ENCODE measurements at regions not wholly inside any gene's neighbourhood (a gene's known extent, or its start where the extent isn't known, plus 50 kb on each side); places are given as distances from the start of the nearest gene placed in this dataset.
"Not testable (repeated sequence)": the region's sequence is repeated elsewhere in the genome, so short reads cannot be mapped to it uniquely, and the experiment has no call there.

- DNase-seq (ENCODE audit: low spot score), result no peak
These were observed 341.5 kb upstream of the TMEFF2 start for GRCh38 chr2:192535956-192536921.

DNA sequence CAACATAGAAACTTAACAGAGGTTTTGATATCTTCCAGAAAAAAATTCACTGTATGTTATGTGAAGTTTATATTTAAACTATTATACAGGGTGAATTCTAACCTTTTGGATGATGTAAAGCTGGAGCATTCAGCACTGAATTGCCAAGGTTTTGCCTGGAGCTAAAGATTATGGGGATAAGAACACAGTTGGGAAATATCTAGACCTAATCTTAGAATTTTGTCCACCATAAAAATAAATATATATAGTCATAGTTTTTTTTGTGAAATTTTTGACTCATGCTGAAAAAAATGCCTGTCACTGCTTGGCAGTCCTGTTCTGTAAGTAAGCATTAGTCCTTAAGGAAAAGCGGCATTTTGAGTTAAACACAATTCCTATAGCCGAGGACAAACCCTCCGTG lies 339.3 kb upstream of the TMEFF2 start:
- no peak for DNase-seq (ENCODE audit: low spot score)

GRCh38 chr2:192524642-192525251 lies 330.0 kb upstream of the TMEFF2 start:
- DNase-seq (ENCODE audit: low spot score), result not testable (repeated sequence)

DNA sequence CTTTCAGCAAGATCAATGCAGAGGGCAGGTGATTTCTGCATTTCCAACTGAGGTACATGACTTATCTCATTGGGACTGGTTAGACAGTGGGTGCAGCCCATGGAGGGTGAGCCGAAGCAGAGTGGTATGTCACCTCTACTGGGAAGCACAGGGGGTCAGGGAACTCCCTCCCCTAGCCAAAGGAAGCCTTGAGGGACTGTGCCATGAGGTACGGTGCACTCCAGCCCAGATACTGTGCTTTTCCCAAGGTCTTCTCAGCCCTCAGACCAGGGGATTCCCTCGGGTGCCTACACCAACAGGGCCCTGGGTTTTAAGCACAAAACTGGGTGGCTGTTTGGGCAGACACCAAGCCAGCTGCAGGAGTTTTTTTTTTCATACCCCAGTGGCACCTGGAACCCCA lies 329.5 kb upstream of the TMEFF2 start:
- DNase-seq (ENCODE audit: low spot score), result not testable (repeated sequence)

DNA sequence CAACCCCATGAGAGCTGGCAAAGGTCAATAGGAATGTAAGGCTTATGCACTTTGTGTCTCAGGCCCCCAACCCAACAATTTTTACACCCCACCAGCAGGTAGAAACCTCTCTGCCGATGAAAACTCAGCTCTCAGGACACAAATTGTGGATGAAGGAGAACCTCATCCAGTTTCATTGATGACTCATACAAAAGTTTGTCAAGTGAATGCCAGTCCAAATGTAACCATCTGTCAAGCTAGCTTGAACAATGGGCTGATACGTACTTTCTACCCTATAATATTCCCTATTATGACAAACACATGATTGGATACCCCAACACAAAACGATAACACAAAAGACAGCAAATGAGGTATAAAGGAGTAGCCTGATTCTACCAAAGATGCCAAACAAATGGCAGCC lies 321.2 kb upstream of the TMEFF2 start:
- DNase-seq (ENCODE audit: low spot score), result no peak

- DNase-seq (ENCODE audit: low spot score), result no peak
These were observed 318.8 kb upstream of the TMEFF2 start for GRCh38 chr2:192513575-192513974.

DNA sequence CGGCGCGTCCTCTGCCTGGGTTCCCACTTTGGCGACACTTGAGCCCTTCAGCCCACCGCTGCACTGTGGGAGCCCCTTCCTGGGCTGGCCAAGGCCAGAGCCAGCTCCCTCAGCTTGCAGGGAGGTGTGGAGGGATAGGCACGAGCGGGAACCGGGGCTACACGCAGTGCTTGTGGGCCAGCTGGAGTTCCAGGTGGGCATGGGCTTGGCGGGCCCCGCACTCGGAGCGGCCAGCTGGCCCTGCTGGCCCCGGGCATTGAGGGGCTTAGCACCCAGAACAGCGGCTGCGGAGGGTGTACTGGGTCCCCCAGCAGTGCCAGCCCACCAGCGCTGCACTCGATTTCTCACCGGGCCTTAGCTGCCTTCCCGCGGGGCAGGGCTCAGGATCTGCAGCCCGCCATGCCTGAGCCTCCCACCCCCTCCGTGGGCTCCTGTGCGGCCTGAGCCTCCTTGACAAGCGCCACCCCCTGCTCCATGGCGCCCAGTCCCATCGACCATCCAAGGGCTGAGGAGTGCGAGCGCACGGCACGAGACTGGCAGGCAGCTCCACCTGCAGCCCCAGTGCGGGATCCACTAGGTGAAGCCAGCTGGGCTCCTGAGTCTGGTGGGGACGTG lies 313.2 kb upstream of the TMEFF2 start:
- DNase-seq (ENCODE audit: low spot score), result not testable (repeated sequence)

DNA sequence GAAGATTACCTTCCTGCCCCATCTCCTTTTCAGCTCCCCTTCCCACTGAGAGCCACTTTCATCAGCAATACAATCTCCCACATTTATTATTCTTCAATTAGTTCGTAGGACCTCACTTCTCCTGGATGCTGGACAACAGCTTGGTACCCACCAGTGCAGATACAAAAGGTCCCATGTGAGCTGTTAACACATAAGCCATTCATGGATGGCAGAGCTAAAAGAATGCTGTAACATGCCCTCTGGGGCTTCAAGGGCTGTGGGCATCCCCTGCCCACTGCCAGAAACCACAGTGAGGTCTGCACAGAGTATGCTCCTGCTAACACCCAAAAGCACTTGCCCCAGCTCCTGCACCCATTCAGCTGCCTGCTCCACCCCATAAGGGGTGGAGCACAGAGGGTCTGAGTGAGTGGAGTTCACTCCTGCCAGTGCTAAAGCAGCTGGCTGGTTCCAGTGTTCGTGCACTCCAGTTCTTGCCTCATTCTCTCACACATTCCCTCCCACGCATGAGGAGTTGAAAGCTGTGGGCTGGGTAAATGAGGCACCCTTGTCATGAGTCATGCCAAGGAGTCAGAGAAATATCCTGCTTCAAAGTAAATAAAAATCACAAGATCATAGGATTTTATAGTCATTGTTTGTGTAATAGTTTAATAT lies 305.9 kb upstream of the TMEFF2 start:
- no peak for DNase-seq (ENCODE audit: low spot score)

- no peak for DNase-seq (ENCODE audit: low spot score)
These were observed 304.7 kb upstream of the TMEFF2 start for GRCh38 chr2:192499476-192499875.

GRCh38 chr2:192498747-192499146 lies 304.0 kb upstream of the TMEFF2 start:
- DNase-seq (ENCODE audit: low spot score), result no peak

DNA sequence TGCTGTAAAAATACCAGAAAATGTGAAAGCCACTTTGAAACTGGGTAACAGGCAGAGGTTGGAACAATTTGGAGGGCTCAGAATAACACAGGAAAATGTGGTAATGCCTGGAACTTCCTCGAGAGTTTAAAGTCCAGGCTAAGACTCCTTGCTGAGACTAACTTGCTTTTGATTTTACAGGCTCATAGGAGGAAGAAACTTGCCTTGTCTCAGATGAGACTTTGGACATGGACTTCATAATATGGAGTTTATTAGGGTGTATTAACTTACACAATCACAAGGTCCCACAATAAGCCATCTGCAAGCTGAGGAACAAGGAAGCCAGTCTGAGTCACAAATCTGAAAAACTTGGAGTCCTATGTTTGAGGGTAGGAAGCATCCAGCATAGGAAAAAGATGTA lies 293.4 kb upstream of the TMEFF2 start:
- DNase-seq (ENCODE audit: low spot score), result not testable (repeated sequence)

- DNase-seq (ENCODE audit: low spot score), result no peak
These were observed 292.9 kb upstream of the TMEFF2 start for GRCh38 chr2:192487636-192488035.

DNA sequence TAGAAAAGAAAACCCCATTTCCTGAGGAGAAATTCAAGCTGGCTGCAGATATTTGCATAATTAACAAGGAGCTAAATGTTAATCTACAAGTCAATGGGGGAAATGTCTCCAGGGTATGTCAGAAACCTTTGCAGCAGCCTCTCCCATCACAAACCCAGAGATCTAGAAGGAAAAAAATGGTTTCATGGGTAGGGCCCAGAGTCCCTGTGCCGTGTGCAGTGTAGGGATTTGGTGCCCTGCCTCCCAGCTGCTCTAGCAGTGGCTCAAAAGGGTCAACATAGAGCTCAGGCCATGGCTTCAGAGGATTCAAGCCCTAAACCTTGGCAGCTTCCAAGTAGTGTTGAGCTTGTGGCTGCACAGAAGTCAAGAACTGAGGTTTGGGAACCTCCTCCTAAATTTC lies 290.2 kb upstream of the TMEFF2 start:
- no peak for DNase-seq (ENCODE audit: low spot score)

GRCh38 chr2:192480984-192481383 lies 286.3 kb upstream of the TMEFF2 start:
- no peak for DNase-seq (ENCODE audit: low spot score)

DNA sequence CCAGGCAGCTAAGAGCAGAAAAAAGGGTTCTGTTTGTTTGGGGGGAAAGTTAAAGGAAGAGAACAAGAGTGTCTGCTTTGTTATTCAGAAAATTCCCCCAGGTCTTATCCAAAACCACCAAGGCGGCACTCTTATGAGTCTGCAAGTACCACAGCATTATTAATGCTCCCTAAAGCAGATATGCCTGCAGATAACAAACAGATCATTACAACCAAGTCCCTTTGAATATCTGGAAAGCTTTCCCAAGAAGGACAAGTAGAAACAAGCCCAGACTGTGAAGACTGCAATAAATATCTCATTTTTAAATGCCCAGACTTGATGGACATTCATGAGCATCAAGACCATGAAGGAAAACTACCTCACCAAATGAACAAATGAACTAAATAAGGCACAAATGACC lies 278.6 kb upstream of the TMEFF2 start:
- DNase-seq (ENCODE audit: low spot score), result no peak

GRCh38 chr2:192471982-192472381 lies 277.2 kb upstream of the TMEFF2 start:
- DNase-seq (ENCODE audit: low spot score), result no peak

- DNase-seq (ENCODE audit: low spot score), result no peak
These were observed 274.9 kb upstream of the TMEFF2 start for GRCh38 chr2:192469612-192470011.

- no peak for DNase-seq (ENCODE audit: low spot score)
These were observed 273.4 kb upstream of the TMEFF2 start for GRCh38 chr2:192467953-192468660.

DNA sequence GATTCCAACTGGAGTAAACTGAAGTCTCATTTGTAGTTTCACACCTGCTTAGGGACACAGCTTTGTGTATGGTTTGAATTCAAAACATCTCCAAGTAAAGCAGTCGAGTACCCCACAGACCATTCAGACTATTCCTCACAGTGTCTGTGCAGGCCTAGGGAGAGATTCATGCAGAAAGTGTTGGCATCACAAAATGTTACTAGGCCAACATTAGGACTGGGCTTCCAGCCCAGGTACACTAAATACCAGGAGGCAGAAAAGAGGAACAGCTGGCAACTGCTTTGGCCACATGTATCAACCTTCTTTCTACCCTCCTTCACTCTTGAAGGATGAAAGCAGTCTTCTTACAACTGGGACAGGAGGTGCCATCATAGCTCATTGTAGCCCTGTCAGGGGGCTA lies 270.4 kb upstream of the TMEFF2 start:
- DNase-seq (ENCODE audit: low spot score), result no peak

- no peak for DNase-seq (ENCODE audit: low spot score)
These were observed 264.7 kb upstream of the TMEFF2 start for GRCh38 chr2:192459422-192459821.

- no peak for DNase-seq (ENCODE audit: low spot score)
These were observed 254.1 kb upstream of the TMEFF2 start for GRCh38 chr2:192448881-192449280.

DNA sequence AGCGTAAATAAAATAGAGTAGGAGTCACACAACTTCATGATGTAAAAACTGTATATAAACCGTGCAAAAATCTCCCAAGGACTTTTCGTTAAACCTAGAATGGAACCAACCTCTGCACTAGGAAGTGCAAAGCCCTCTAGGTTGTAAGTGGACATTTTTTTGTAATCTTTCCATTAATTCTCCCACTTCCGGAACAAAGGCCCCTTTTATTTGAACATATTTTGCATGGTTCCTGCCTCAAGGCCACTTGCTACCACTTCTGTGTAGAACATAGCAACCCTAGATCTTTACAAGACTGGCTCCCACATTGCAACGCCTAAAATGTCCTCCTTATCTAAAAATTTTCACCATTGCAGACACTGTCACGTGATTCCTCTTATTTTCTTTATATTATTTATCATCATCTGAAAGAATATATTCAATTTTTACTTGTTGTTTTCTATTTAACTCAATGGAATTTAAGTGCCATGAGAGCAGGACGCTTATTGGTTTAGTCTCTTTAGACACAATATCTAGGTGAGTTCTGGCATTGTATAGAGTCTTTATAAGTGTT lies 249.6 kb upstream of the TMEFF2 start:
- no peak for DNase-seq (ENCODE audit: low spot score)

All from HuH-7 (cell line).